ENCODE measurements at regions not wholly inside any gene's neighbourhood (a gene's known extent, or its start where the extent isn't known, plus 50 kb on each side); places are given as distances from the start of the nearest gene placed in this dataset.

DNA sequence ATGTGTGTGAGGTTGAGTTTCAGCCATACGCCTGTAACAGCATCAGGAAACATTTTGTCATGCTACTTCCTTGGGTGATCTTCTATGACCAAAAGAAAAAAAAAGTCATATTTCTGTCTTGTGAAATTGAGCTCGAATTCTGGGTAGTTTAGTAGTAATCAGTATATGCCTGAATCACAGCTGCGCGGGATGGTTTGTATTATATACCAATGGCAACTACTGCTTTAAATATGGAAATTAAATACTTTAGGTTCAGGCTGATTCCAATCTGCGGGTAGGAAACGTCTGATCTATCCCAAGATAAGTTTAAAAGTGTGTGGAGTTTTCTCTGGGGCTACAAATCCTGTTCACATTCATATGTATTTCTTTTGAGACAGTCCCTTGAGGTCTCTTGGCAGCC is 115.6 kb upstream of the FERMT1 start:
- no peaks in the 10 kb centered on the region for H3K4me1 ChIP-seq (ENCODE audit: control insufficient read depth in 1 of 2, insufficient read depth in 2 of 2, low read length in 2 of 2)
- no peak overlapping the region for H4K8ac ChIP-seq (ENCODE audit: low read depth, low read length)
- H3K27me3 ChIP-seq (ENCODE audit: insufficient read depth, low read length), result no peaks in the 10 kb centered on the region
- H2BK120ac ChIP-seq (ENCODE audit: insufficient read depth, low read length, poor library complexity), result no peak overlapping the region
- no peak overlapping the region for H3K4me3 ChIP-seq (ENCODE audit: low read depth, low read length)
- no peaks in the 10 kb centered on the region for H3K9me3 ChIP-seq (ENCODE audit: insufficient read depth, low read depth, low read length)
- H3K36me3 ChIP-seq (ENCODE audit: control insufficient read depth in 1 of 2, insufficient read depth in 2 of 2, low read length in 2 of 2), result no peaks in the 10 kb centered on the region
- H3K4me2 ChIP-seq (ENCODE audit: low read length), result no peak overlapping the region
- no peak overlapping the region for H4K91ac ChIP-seq (ENCODE audit: low read depth, low read length)
- H3K9ac ChIP-seq (ENCODE audit: low read length), result no peak overlapping the region
- no peak overlapping the region for H3K4ac ChIP-seq (ENCODE audit: low read depth, low read length)
- no peak overlapping the region for H3K14ac ChIP-seq (ENCODE audit: low read length)
- no peak overlapping the region for H4K12ac ChIP-seq (ENCODE audit: low read depth, low read length)
- H2BK12ac ChIP-seq (ENCODE audit: low read length), result no peak overlapping the region
- no peak for DNase-seq
- no peak overlapping the region for H3K27ac ChIP-seq (ENCODE audit: low read depth, low read length)
- no peak overlapping the region for H2BK5ac ChIP-seq (ENCODE audit: low read depth, low read length, poor library complexity)
- no peak overlapping the region for H2AK5ac ChIP-seq (ENCODE audit: low read length)
- H3K23ac ChIP-seq (ENCODE audit: low read length), result no peak overlapping the region
- H3K18ac ChIP-seq (ENCODE audit: low read length), result no peak overlapping the region
- H2AFZ ChIP-seq (ENCODE audit: insufficient read depth, low read length, poor library complexity), result no peak overlapping the region
- no CpG with 5 or more reads among the region's 6 CpGs for WGBS (ENCODE audit: extremely low coverage, insufficient coverage, insufficient read length)
- no peaks in the 10 kb centered on the region for H3K79me1 ChIP-seq (ENCODE audit: low read length)
- no peaks in the 10 kb centered on the region for H3K79me2 ChIP-seq (ENCODE audit: control insufficient read depth, insufficient read depth, low read length, poor library complexity)

DNA sequence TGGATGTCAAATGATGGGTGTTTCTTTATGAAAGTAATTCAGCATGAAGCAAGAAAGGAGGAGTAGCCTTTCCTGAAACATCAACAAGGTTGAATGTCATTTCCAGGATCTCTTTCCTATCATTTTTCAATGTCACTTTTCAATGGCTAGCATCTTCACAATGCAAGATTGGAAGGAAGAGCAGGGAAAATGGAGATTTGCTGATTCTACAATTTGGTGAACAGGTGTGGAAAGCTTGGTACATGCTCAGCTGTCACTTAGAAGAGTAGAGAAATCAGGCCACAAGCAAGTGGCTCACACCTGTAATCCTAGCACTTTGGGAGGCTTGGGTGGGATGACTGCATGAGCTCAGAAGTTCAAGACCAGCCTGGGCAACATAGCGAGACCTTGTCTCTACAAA is 112.7 kb upstream of the FERMT1 start:
- Histone ChIP-seq H4K12ac (ENCODE audit: low read depth, low read length) (no peak overlapping the region), H3K9ac (ENCODE audit: low read length) (no peak overlapping the region), H3K79me2 (ENCODE audit: control insufficient read depth, insufficient read depth, low read length, poor library complexity) (no peaks in the 10 kb centered on the region), H2BK120ac (ENCODE audit: insufficient read depth, low read length, poor library complexity) (no peak overlapping the region), H3K4me3 (ENCODE audit: low read depth, low read length) (no peak overlapping the region), H4K8ac (ENCODE audit: low read depth, low read length) (no peak overlapping the region), H2BK12ac (ENCODE audit: low read length) (no peak overlapping the region), H2AFZ (ENCODE audit: insufficient read depth, low read length, poor library complexity) (no peak overlapping the region), H3K4me1 (ENCODE audit: control insufficient read depth in 1 of 2, insufficient read depth in 2 of 2, low read length in 2 of 2) (no peaks in the 10 kb centered on the region), H3K36me3 (ENCODE audit: control insufficient read depth in 1 of 2, insufficient read depth in 2 of 2, low read length in 2 of 2) (no peaks in the 10 kb centered on the region), H3K4me2 (ENCODE audit: low read length) (no peak overlapping the region), H3K27ac (ENCODE audit: low read depth, low read length) (no peak overlapping the region), H3K14ac (ENCODE audit: low read length) (no peak overlapping the region), H3K18ac (ENCODE audit: low read length) (no peak overlapping the region), H3K9me3 (ENCODE audit: insufficient read depth, low read depth, low read length) (no peaks in the 10 kb centered on the region), H3K79me1 (ENCODE audit: low read length) (no peaks in the 10 kb centered on the region), H4K91ac (ENCODE audit: low read depth, low read length) (no peak overlapping the region), H3K27me3 (ENCODE audit: insufficient read depth, low read length) (no peaks in the 10 kb centered on the region), H3K4ac (ENCODE audit: low read depth, low read length) (no peak overlapping the region), H3K23ac (ENCODE audit: low read length) (no peak overlapping the region), H2BK5ac (ENCODE audit: low read depth, low read length, poor library complexity) (no peak overlapping the region), H2AK5ac (ENCODE audit: low read length) (no peak overlapping the region)
- no peak for DNase-seq
- no CpG with 5 or more reads among the region's 1 CpG for WGBS (ENCODE audit: extremely low coverage, insufficient coverage, insufficient read length)

DNA sequence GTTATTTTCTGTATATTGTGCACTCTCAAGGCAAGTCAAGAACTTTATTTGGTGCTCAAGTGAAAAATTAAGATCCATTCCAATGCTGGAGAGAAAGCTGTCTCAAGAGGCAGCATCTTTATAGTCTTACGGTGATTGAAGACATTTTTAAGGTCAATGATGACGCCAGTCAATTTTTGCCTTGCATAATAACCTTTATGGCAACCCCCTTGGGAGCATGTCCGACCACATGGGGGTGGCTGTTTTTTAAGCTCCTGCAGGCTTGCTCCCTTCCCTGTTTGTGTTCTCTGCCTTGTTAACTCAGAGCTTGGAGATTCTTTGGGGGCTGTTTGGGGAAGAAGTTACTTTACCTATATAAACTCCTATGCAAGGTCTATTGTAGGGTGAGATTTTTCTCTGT is 109.6 kb upstream of the FERMT1 start:
- Histone ChIP-seq H2BK5ac (ENCODE audit: low read depth, low read length, poor library complexity) (no peak overlapping the region), H3K9ac (ENCODE audit: low read length) (peak overlapping the region; percentile 58)
- WGBS (ENCODE audit: extremely low coverage, insufficient coverage, insufficient read length), result no CpG with 5 or more reads among the region's 3 CpGs

DNA sequence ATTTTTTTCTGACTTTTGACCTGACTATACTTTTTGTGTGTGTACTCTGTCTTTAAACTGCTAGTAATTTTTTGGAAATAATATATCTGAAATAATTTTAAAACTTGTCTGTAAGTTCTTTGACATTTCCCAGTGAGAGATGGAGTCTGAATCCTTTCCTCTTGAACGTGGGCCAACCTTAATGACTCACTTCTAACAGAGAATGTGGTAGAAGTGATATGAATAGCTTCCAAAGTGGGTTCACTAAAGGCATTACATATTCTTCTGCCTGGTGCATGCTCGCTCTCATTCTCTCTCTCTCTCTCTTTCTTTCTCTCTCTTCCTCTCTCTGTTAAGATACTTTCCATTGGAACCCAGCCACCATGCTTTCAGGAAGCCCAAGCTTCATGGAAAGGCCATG is 108.7 kb upstream of the FERMT1 start:
- H3K9ac ChIP-seq (ENCODE audit: low read length), result no peak overlapping the region
- H2BK5ac ChIP-seq (ENCODE audit: low read depth, low read length, poor library complexity), result no peak overlapping the region
- no peak overlapping the region for H3K4me3 ChIP-seq (ENCODE audit: low read depth, low read length)
- H2BK120ac ChIP-seq (ENCODE audit: insufficient read depth, low read length, poor library complexity), result no peak overlapping the region
- WGBS (ENCODE audit: extremely low coverage, insufficient coverage, insufficient read length), result no CpG with 5 or more reads among the region's 2 CpGs
- no peak overlapping the region for H3K14ac ChIP-seq (ENCODE audit: low read length)
- no peak overlapping the region for H4K12ac ChIP-seq (ENCODE audit: low read depth, low read length)
- H3K27ac ChIP-seq (ENCODE audit: low read depth, low read length), result no peak overlapping the region
- H3K18ac ChIP-seq (ENCODE audit: low read length), result no peak overlapping the region
- no peak overlapping the region for H3K23ac ChIP-seq (ENCODE audit: low read length)
- H4K91ac ChIP-seq (ENCODE audit: low read depth, low read length), result no peak overlapping the region
- no peaks in the 10 kb centered on the region for H3K36me3 ChIP-seq (ENCODE audit: control insufficient read depth in 1 of 2, insufficient read depth in 2 of 2, low read length in 2 of 2)
- no peaks in the 10 kb centered on the region for H3K79me2 ChIP-seq (ENCODE audit: control insufficient read depth, insufficient read depth, low read length, poor library complexity)
- H3K4me2 ChIP-seq (ENCODE audit: low read length), result no peak overlapping the region
- H3K4ac ChIP-seq (ENCODE audit: low read depth, low read length), result no peak overlapping the region
- H2AFZ ChIP-seq (ENCODE audit: insufficient read depth, low read length, poor library complexity), result no peak overlapping the region
- no peak for DNase-seq
- no peak overlapping the region for H2BK12ac ChIP-seq (ENCODE audit: low read length)
- H2AK5ac ChIP-seq (ENCODE audit: low read length), result no peak overlapping the region
- no peaks in the 10 kb centered on the region for H3K79me1 ChIP-seq (ENCODE audit: low read length)
- no peaks in the 10 kb centered on the region for H3K9me3 ChIP-seq (ENCODE audit: insufficient read depth, low read depth, low read length)
- no peak overlapping the region for H4K8ac ChIP-seq (ENCODE audit: low read depth, low read length)
- H3K4me1 ChIP-seq (ENCODE audit: control insufficient read depth in 1 of 2, insufficient read depth in 2 of 2, low read length in 2 of 2), result no peaks in the 10 kb centered on the region
- no peaks in the 10 kb centered on the region for H3K27me3 ChIP-seq (ENCODE audit: insufficient read depth, low read length)

More for the DNA sequence above, 109.6 kb upstream of the FERMT1 start:
- Histone ChIP-seq H3K4me2 (ENCODE audit: low read length) (no peak overlapping the region), H3K4ac (ENCODE audit: low read depth, low read length) (no peak overlapping the region), H3K27ac (ENCODE audit: low read depth, low read length) (no peak overlapping the region), H2BK120ac (ENCODE audit: insufficient read depth, low read length, poor library complexity) (no peak overlapping the region), H3K36me3 (ENCODE audit: control insufficient read depth in 1 of 2, insufficient read depth in 2 of 2, low read length in 2 of 2) (no peaks in the 10 kb centered on the region), H3K18ac (ENCODE audit: low read length) (no peak overlapping the region), H2AFZ (ENCODE audit: insufficient read depth, low read length, poor library complexity) (no peak overlapping the region), H3K14ac (ENCODE audit: low read length) (no peak overlapping the region), H2AK5ac (ENCODE audit: low read length) (no peak overlapping the region), H3K9me3 (ENCODE audit: insufficient read depth, low read depth, low read length) (no peaks in the 10 kb centered on the region), H3K4me1 (ENCODE audit: control insufficient read depth in 1 of 2, insufficient read depth in 2 of 2, low read length in 2 of 2) (no peaks in the 10 kb centered on the region), H3K79me2 (ENCODE audit: control insufficient read depth, insufficient read depth, low read length, poor library complexity) (no peaks in the 10 kb centered on the region), H3K27me3 (ENCODE audit: insufficient read depth, low read length) (no peaks in the 10 kb centered on the region), H3K4me3 (ENCODE audit: low read depth, low read length) (no peak overlapping the region), H3K23ac (ENCODE audit: low read length) (no peak overlapping the region), H2BK12ac (ENCODE audit: low read length) (no peak overlapping the region), H3K79me1 (ENCODE audit: low read length) (no peaks in the 10 kb centered on the region), H4K91ac (ENCODE audit: low read depth, low read length) (no peak overlapping the region), H4K8ac (ENCODE audit: low read depth, low read length) (no peak overlapping the region), H4K12ac (ENCODE audit: low read depth, low read length) (no peak overlapping the region)
- DNase-seq, result no peak

Measured in trophoblast cell (in vitro differentiated cells and primary cell).